Trophoblast cell (in vitro differentiated cells and primary cell): ENCODE measurements at regions not wholly inside any gene's neighbourhood (a gene's known extent, or its start where the extent isn't known, plus 50 kb on each side); places are given as distances from the start of the nearest gene placed in this dataset.
A peak's percentile ranks its signal among the peaks of the same experiment; 100 is the strongest.

Source experiments
- DNase-seq, 2 donors: peaks; one replicate each; pipeline ENCODE4 v3.0.0-alpha.2; 2016
- H2AFZ ChIP-seq: 2 replicates; pipeline ENCODE4 v1.6.1; 2013; ENCODE audit warnings: low read length, moderate library complexity, mild to moderate bottlenecking; ENCODE audit not compliant: insufficient read depth, poor library complexity
- H2AK5ac ChIP-seq: 2 replicates; pipeline ENCODE4 v1.6.1; 2013; ENCODE audit warnings: mild to moderate bottlenecking, low read length
- H2BK120ac ChIP-seq: 2 replicates; pipeline ENCODE4 v1.6.1; 2013; ENCODE audit warnings: low read length, mild to moderate bottlenecking, moderate library complexity; ENCODE audit not compliant: insufficient read depth, poor library complexity
- H2BK12ac ChIP-seq: 2 replicates; pipeline ENCODE4 v1.6.1; 2013; ENCODE audit warnings: mild to moderate bottlenecking, low read length, moderate library complexity
- H2BK5ac ChIP-seq: 2 replicates; pipeline ENCODE4 v1.6.1; 2013; ENCODE audit warnings: low read length, low read depth, moderate library complexity, mild to moderate bottlenecking; ENCODE audit not compliant: poor library complexity
- H3K14ac ChIP-seq: 2 replicates; pipeline ENCODE4 v1.6.1; 2013; ENCODE audit warnings: mild to moderate bottlenecking, low read length
- H3K18ac ChIP-seq: 2 replicates; pipeline ENCODE4 v1.6.1; 2013; ENCODE audit warnings: mild to moderate bottlenecking, low read length
- H3K23ac ChIP-seq: 2 replicates; pipeline ENCODE4 v1.6.1; 2013; ENCODE audit warnings: low read length
- H3K27ac ChIP-seq: 2 replicates; pipeline ENCODE4 v1.5.1; 2013; ENCODE audit warnings: low read depth, mild to moderate bottlenecking, inconsistent platforms, low read length, moderate library complexity
- H3K27me3 ChIP-seq: 2 replicates; pipeline ENCODE4 v1.6.1; 2013; ENCODE audit warnings: inconsistent platforms, mild to moderate bottlenecking, low read length, moderate library complexity; ENCODE audit not compliant: insufficient read depth
- H3K36me3 ChIP-seq, 2 experiments: 1 replicate in 1 of 2; 2 replicates in 1 of 2; pipeline ENCODE4 v1.6.1; 2013; ENCODE audit warnings: low read length in 2 of 2, mild to moderate bottlenecking in 2 of 2, moderate library complexity in 1 of 2; ENCODE audit not compliant: insufficient read depth in 2 of 2, control insufficient read depth in 1 of 2
- H3K4ac ChIP-seq: 2 replicates; pipeline ENCODE4 v1.6.1; 2013; ENCODE audit warnings: low read depth, mild to moderate bottlenecking, low read length, moderate library complexity
- H3K4me1 ChIP-seq, 2 experiments: 1 replicate in 1 of 2; 2 replicates in 1 of 2; pipeline ENCODE4 v1.6.1; 2013; ENCODE audit warnings: low read length in 2 of 2, mild to moderate bottlenecking in 2 of 2, moderate library complexity in 1 of 2; ENCODE audit not compliant: insufficient read depth in 2 of 2, control insufficient read depth in 1 of 2
- H3K4me2 ChIP-seq: 2 replicates; pipeline ENCODE4 v1.6.1; 2013; ENCODE audit warnings: inconsistent platforms, mild to moderate bottlenecking, low read length, moderate library complexity
- H3K4me3 ChIP-seq: 2 replicates; pipeline ENCODE4 v1.5.1; 2013; ENCODE audit warnings: mild to moderate bottlenecking, low read depth, low read length, inconsistent platforms
- H3K79me1 ChIP-seq: one replicate; pipeline ENCODE4 v1.6.1; 2013; ENCODE audit warnings: low read length
- H3K79me2 ChIP-seq: 2 replicates; pipeline ENCODE4 v1.6.1; 2013; ENCODE audit warnings: low read length, mild to moderate bottlenecking; ENCODE audit not compliant: control insufficient read depth, insufficient read depth, poor library complexity
- H3K9ac ChIP-seq: 2 replicates; pipeline ENCODE4 v1.6.1; 2013; ENCODE audit warnings: mild to moderate bottlenecking, low read length
- H3K9me3 ChIP-seq: 2 replicates; pipeline ENCODE4 v1.6.1; 2013; ENCODE audit warnings: low read depth, mild to moderate bottlenecking, control low read depth, inconsistent platforms, low read length; ENCODE audit not compliant: insufficient read depth
- H4K12ac ChIP-seq: 2 replicates; pipeline ENCODE4 v1.6.1; 2013; ENCODE audit warnings: low read depth, mild to moderate bottlenecking, low read length, moderate library complexity
- H4K8ac ChIP-seq: 2 replicates; pipeline ENCODE4 v1.6.1; 2013; ENCODE audit warnings: low read depth, mild to moderate bottlenecking, low read length, moderate library complexity
- H4K91ac ChIP-seq: one replicate; pipeline ENCODE4 v1.6.1; 2013; ENCODE audit warnings: low read depth, mild to moderate bottlenecking, low read length, moderate library complexity
- WGBS: extraction: QIAGEN DNeasy Blood & Tissue Kit; methylation state at CpG from one replicate; pipeline ENCODE4 v1.1.7; 2013; ENCODE audit warnings: missing lambda C conversion rate; ENCODE audit not compliant: insufficient read length, insufficient coverage; ENCODE audit errors: extremely low coverage; 5-methylcytosine and 5-hydroxymethylcytosine counted together

GRCh38 chr3:99498550-99499234, 139.7 kb upstream of the COL8A1 start:
- H3K36me3 ChIP-seq, result no peaks in the 10 kb centered on the region
- no peak overlapping the region for H3K14ac ChIP-seq

GRCh38 chr3:99487894-99488293, 150.5 kb upstream of the COL8A1 start:
- Histone ChIP-seq H2AK5ac (no peak overlapping the region), H3K27ac (no peak overlapping the region), H3K14ac (no peak overlapping the region), H3K4ac (no peak overlapping the region), H3K9me3 (peaks cover 8% of the 10 kb centered on the region), H2BK5ac (no peak overlapping the region), H3K79me2 (no peaks in the 10 kb centered on the region), H3K23ac (no peak overlapping the region), H2AFZ (no peak overlapping the region), H4K12ac (no peak overlapping the region), H2BK120ac (no peak overlapping the region), H3K4me2 (no peak overlapping the region), H3K9ac (no peak overlapping the region), H2BK12ac (no peak overlapping the region), H3K79me1 (no peaks in the 10 kb centered on the region), H3K4me1 (no peaks in the 10 kb centered on the region), H4K8ac (no peak overlapping the region), H3K4me3 (no peak overlapping the region), H4K91ac (no peak overlapping the region), H3K27me3 (no peaks in the 10 kb centered on the region), H3K36me3 (no peaks in the 10 kb centered on the region), H3K18ac (no peak overlapping the region)
- no peak for DNase-seq
- WGBS, result no CpG with 5 or more reads among the region's 1 CpG

More at GRCh38 chr3:99498550-99499234, 139.7 kb upstream of the COL8A1 start:
- H3K27ac ChIP-seq, result peak overlapping the region; percentile 50
- peak overlapping the region; percentile 1 for H4K8ac ChIP-seq
- no peaks in the 10 kb centered on the region for H3K9me3 ChIP-seq
- no peak overlapping the region for H4K91ac ChIP-seq
- peaks cover 0 to 6% of the 10 kb centered on the region in 2 experiments for H3K4me1 ChIP-seq
- H2BK5ac ChIP-seq, result no peak overlapping the region
- no peak overlapping the region for H2BK120ac ChIP-seq
- H3K79me2 ChIP-seq, result no peaks in the 10 kb centered on the region
- no peak overlapping the region for H3K9ac ChIP-seq
- no peak overlapping the region for H3K4me2 ChIP-seq
- H2AFZ ChIP-seq, result peak overlapping the region; percentile 45
- no peak overlapping the region for H4K12ac ChIP-seq
- no peaks in the 10 kb centered on the region for H3K27me3 ChIP-seq
- no peak overlapping the region for H3K4ac ChIP-seq
- no peak overlapping the region for H3K18ac ChIP-seq
- no CpG with 5 or more reads among the region's 8 CpGs for WGBS
- DNase-seq, result no peak
- no peak overlapping the region for H2BK12ac ChIP-seq
- H3K79me1 ChIP-seq, result no peaks in the 10 kb centered on the region
- no peak overlapping the region for H2AK5ac ChIP-seq
- H3K23ac ChIP-seq, result no peak overlapping the region
- H3K4me3 ChIP-seq, result no peak overlapping the region

- no peak overlapping the region for H4K91ac ChIP-seq
- H3K79me2 ChIP-seq, result no peaks in the 10 kb centered on the region
- H3K9ac ChIP-seq, result no peak overlapping the region
- no peak overlapping the region for H3K4ac ChIP-seq
- H3K27ac ChIP-seq, result no peak overlapping the region
- no peak overlapping the region for H3K18ac ChIP-seq
- no peaks in the 10 kb centered on the region for H3K79me1 ChIP-seq
- H3K23ac ChIP-seq, result no peak overlapping the region
- no peaks in the 10 kb centered on the region for H3K36me3 ChIP-seq
- no peak for DNase-seq
- H4K12ac ChIP-seq, result no peak overlapping the region
- no peak overlapping the region for H2BK12ac ChIP-seq
- H3K4me3 ChIP-seq, result no peak overlapping the region
- H2AFZ ChIP-seq, result no peak overlapping the region
- no peak overlapping the region for H2AK5ac ChIP-seq
- H4K8ac ChIP-seq, result no peak overlapping the region
- H3K27me3 ChIP-seq, result no peaks in the 10 kb centered on the region
- no peak overlapping the region for H2BK120ac ChIP-seq
- H3K14ac ChIP-seq, result no peak overlapping the region
- H3K4me2 ChIP-seq, result no peak overlapping the region
- no CpG with 5 or more reads among the region's 3 CpGs for WGBS
- H3K9me3 ChIP-seq, result peaks cover 8% of the 10 kb centered on the region
- no peaks in the 10 kb centered on the region for H3K4me1 ChIP-seq
- H2BK5ac ChIP-seq, result no peak overlapping the region
Measured at GRCh38 chr3:99485286-99485685, 153.1 kb upstream of the COL8A1 start.

GRCh38 chr3:99484871-99485270, 153.5 kb upstream of the COL8A1 start:
- Histone ChIP-seq H3K4me3 (no peak overlapping the region), H3K23ac (no peak overlapping the region), H3K18ac (no peak overlapping the region), H2AK5ac (no peak overlapping the region), H2BK12ac (no peak overlapping the region), H3K79me1 (no peaks in the 10 kb centered on the region), H4K12ac (no peak overlapping the region), H3K27me3 (no peaks in the 10 kb centered on the region), H3K4ac (no peak overlapping the region), H3K9me3 (peaks cover 8% of the 10 kb centered on the region), H3K36me3 (no peaks in the 10 kb centered on the region), H4K91ac (no peak overlapping the region), H3K4me2 (no peak overlapping the region), H2AFZ (no peak overlapping the region), H3K4me1 (no peaks in the 10 kb centered on the region), H3K9ac (no peak overlapping the region), H3K14ac (no peak overlapping the region), H4K8ac (no peak overlapping the region), H2BK120ac (no peak overlapping the region), H2BK5ac (no peak overlapping the region), H3K27ac (no peak overlapping the region), H3K79me2 (no peaks in the 10 kb centered on the region)
- DNase-seq, result no peak
